ENCODE measurements at regions not wholly inside any gene's neighbourhood (a gene's known extent, or its start where the extent isn't known, plus 50 kb on each side); places are given as distances from the start of the nearest gene placed in this dataset.
A peak's percentile ranks its signal among the peaks of the same experiment; 100 is the strongest.

DNA sequence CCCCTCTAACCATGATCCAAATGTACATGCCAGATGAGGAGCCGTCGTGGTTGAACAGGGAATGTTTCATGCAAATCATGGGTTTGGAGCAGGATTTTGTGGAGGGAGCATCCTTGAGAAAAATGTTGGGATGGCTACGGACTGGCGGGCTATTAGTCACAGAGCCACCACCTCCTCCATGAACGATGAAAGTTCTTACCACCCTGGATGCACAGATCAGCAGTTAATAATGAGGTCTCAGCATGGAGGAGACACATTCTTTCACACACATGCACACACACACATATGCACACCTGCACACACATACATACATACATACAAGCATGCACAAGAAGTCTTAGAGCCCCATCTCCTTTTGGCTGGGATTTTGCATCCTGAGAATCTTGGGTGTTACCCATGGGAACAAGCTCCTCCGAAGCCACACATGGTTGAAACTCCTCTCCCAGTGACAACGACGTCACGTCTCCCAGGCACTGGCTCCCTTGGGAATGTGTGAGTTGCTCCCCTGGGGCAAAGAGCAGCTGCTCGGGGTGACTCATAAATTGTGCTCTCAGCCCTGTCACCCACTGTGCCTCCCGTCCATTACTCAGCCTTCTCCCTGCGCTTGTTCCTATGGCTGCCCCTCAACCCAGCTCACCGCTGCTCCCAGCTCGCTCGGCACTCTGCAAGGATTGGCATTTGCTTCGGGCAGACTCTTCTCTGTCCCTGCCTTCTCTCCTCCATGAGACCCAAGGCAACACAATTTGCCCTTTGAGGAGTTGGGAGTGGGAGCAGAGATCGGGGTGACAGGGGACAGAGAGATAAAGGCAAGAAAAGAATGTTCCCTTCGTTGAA lies 344.6 kb downstream of the SOX9 start:
- ChIA-PET CTCF (interaction anchor here (0.9 to 1.6 kb wide), 4 partner anchors 9 to 92 kb away, joined by 3 to 6 read pairs (median 4); no protein-coding TSS in a partner anchor), POLR2A (interaction anchor here (0.6 kb wide), 1 partner anchor 345 kb away, joined by 3 read pairs; the partner anchor contains the start of gene SOX9)
- intact Hi-C loops (cut with micrococcal nuclease; ENCODE audit: unreplicated experiment) = loop anchor here (1.0 to 2.0 kb wide), 6 partner anchors 21 to 340 kb away; no protein-coding TSS in a partner anchor
- peak overlapping the region; percentile 85 for H3K4me3 Mint-ChIP-seq (ENCODE audit: unreplicated experiment)
- TSS peak; percentile 78 for BruUV-seq (replicated peaks)
- H3K9me3 Mint-ChIP-seq (ENCODE audit: unreplicated experiment) = no peaks in the 10 kb centered on the region
- DNase-seq = peak; percentile 87 to 94
- no peaks in the 10 kb centered on the region for H3K36me3 ChIP-seq (ENCODE audit: control insufficient read depth, insufficient read depth, low read length)
- no peaks in the 10 kb centered on the region for H3K27me3 ChIP-seq (replicated peaks; ENCODE audit: control insufficient read depth, insufficient read depth, low read length)
- peak overlapping the region; percentile 22 for H3K4me3 ChIP-seq (ENCODE audit: low read depth, low read length)
- H3K27me3 Mint-ChIP-seq (ENCODE audit: insufficient read depth, unreplicated experiment) = no peaks in the 10 kb centered on the region
- H3K4me1 ChIP-seq = peaks cover 51% of the 10 kb centered on the region
- H3K9me3 ChIP-seq = no peaks in the 10 kb centered on the region
- H3K27ac Mint-ChIP-seq (ENCODE audit: unreplicated experiment) = no peak overlapping the region
- H3K36me3 Mint-ChIP-seq (ENCODE audit: insufficient read depth, unreplicated experiment) = peaks cover 10% of the 10 kb centered on the region
- H3K4me1 Mint-ChIP-seq (ENCODE audit: low read depth, unreplicated experiment) = peaks cover 41% of the 10 kb centered on the region
- TF ChIP-seq, protein P1, sequence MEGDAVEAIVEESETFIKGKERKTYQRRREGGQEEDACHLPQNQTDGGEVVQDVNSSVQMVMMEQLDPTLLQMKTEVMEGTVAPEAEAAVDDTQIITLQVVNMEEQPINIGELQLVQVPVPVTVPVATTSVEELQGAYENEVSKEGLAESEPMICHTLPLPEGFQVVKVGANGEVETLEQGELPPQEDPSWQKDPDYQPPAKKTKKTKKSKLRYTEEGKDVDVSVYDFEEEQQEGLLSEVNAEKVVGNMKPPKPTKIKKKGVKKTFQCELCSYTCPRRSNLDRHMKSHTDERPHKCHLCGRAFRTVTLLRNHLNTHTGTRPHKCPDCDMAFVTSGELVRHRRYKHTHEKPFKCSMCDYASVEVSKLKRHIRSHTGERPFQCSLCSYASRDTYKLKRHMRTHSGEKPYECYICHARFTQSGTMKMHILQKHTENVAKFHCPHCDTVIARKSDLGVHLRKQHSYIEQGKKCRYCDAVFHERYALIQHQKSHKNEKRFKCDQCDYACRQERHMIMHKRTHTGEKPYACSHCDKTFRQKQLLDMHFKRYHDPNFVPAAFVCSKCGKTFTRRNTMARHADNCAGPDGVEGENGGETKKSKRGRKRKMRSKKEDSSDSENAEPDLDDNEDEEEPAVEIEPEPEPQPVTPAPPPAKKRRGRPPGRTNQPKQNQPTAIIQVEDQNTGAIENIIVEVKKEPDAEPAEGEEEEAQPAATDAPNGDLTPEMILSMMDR (IDR thresholded peaks at IDR 0.05; ENCODE audit: insufficient read depth in 1 of 2, low read depth in 1 of 2, low read length in 1 of 2, severe bottlenecking in 1 of 2, unreplicated experiment in 1 of 2) = no peak

DNA sequence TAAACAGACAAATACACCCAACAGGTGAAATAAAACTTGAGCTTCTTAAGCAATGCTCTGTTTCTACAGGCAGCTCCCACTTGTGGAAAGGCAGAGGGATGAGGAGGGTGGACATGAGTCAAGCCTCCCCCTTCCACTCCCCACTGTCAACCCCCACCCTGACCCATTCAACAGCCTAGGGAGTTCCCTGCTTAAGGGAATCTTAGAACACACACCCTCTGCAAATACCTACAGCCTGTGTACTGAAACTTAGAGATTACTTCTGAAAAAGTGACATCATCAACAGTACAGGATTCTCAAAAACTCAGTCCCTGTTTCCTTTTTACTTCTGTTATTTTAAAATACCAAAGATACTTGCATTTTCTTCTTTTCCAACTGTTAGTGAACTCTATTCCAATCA lies 345.4 kb downstream of the SOX9 start:
- ChIA-PET CTCF (interaction anchor here (1.5 to 1.6 kb wide), 3 partner anchors 10 to 91 kb away, joined by 4 to 6 read pairs (median 5); no protein-coding TSS in a partner anchor), POLR2A (interaction anchor here (0.9 kb wide), 1 partner anchor 53 kb away, joined by 5 read pairs; no protein-coding TSS in a partner anchor)
- H3K4me1 Mint-ChIP-seq (ENCODE audit: low read depth, unreplicated experiment) = peaks cover 41% of the 10 kb centered on the region
- H3K36me3 Mint-ChIP-seq (ENCODE audit: insufficient read depth, unreplicated experiment) = peaks cover 10% of the 10 kb centered on the region
- Histone ChIP-seq H3K27me3 (replicated peaks; ENCODE audit: control insufficient read depth, insufficient read depth, low read length) (no peaks in the 10 kb centered on the region), H3K4me3 (ENCODE audit: low read depth, low read length) (peak overlapping the region; percentile 22), H3K4me1 (peaks cover 50% of the 10 kb centered on the region), H3K36me3 (ENCODE audit: control insufficient read depth, insufficient read depth, low read length) (no peaks in the 10 kb centered on the region), H3K9me3 (no peaks in the 10 kb centered on the region)
- H3K9me3 Mint-ChIP-seq (ENCODE audit: unreplicated experiment) = no peaks in the 10 kb centered on the region
- H3K27ac Mint-ChIP-seq (ENCODE audit: unreplicated experiment) = no peak overlapping the region
- peak; percentile 72 to 84 for DNase-seq
- peak overlapping the region; percentile 85 for H3K4me3 Mint-ChIP-seq (ENCODE audit: unreplicated experiment)
- no TSS peak for BruUV-seq (replicated peaks)
- no peaks in the 10 kb centered on the region for H3K27me3 Mint-ChIP-seq (ENCODE audit: insufficient read depth, unreplicated experiment)
- TF ChIP-seq, protein P1 (IDR thresholded peaks at IDR 0.05; ENCODE audit: insufficient read depth in 1 of 2, low read depth in 1 of 2, low read length in 1 of 2, severe bottlenecking in 1 of 2, unreplicated experiment in 1 of 2) = peak in 1 of 2 experiments; percentile 19
- intact Hi-C loops (cut with micrococcal nuclease; ENCODE audit: unreplicated experiment) = loop anchor here (1.0 to 2.0 kb wide), 2 partner anchors 53 kb away; no protein-coding TSS in a partner anchor

DNA sequence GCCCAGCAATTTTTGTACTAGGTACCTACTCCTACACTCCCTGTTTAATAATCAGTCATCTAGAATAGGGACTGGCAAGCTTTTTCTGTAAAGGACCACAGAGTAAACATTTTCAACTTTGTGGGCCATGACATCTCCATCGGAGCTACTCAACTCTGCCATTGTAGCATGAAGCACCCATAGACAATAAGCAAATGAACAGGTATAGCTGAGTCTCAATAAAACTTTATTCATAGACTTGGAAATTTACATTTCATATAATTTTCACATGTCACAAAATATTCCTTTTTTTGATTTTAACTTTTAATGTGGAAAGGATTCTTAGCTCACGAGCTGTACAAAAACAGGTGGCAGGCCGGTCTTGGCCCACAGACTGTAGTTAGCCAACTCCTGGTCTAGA lies 345.8 kb downstream of the SOX9 start:
- peak overlapping the region; percentile 85 for H3K4me3 Mint-ChIP-seq (ENCODE audit: unreplicated experiment)
- no peak overlapping the region for H3K27ac Mint-ChIP-seq (ENCODE audit: unreplicated experiment)
- H3K9me3 Mint-ChIP-seq (ENCODE audit: unreplicated experiment) = no peaks in the 10 kb centered on the region

More for the DNA sequence above, 345.8 kb downstream of the SOX9 start:
- intact Hi-C loops (cut with micrococcal nuclease; ENCODE audit: unreplicated experiment) = loop anchor here (1.0 to 2.0 kb wide), 2 partner anchors 53 to 54 kb away; no protein-coding TSS in a partner anchor
- H3K4me1 ChIP-seq = peaks cover 52% of the 10 kb centered on the region
- H3K4me1 Mint-ChIP-seq (ENCODE audit: low read depth, unreplicated experiment) = peaks cover 38% of the 10 kb centered on the region
- H3K36me3 ChIP-seq (ENCODE audit: control insufficient read depth, insufficient read depth, low read length) = no peaks in the 10 kb centered on the region
- no peaks in the 10 kb centered on the region for H3K27me3 ChIP-seq (replicated peaks; ENCODE audit: control insufficient read depth, insufficient read depth, low read length)
- H3K27me3 Mint-ChIP-seq (ENCODE audit: insufficient read depth, unreplicated experiment) = no peaks in the 10 kb centered on the region
- DNase-seq = no peak
- CTCF ChIA-PET = interaction anchor here (1.5 to 1.6 kb wide), 3 partner anchors 11 to 90 kb away, joined by 4 to 6 read pairs (median 5); no protein-coding TSS in a partner anchor
- BruUV-seq (replicated peaks) = no TSS peak
- TF ChIP-seq, protein P1 (IDR thresholded peaks at IDR 0.05; ENCODE audit: insufficient read depth in 1 of 2, low read depth in 1 of 2, low read length in 1 of 2, severe bottlenecking in 1 of 2, unreplicated experiment in 1 of 2) = no peak
- POLR2A ChIA-PET = interaction anchor here (0.9 kb wide), 1 partner anchor 52 kb away, joined by 5 read pairs; no protein-coding TSS in a partner anchor
- H3K4me3 ChIP-seq (ENCODE audit: low read depth, low read length) = no peak overlapping the region
- H3K36me3 Mint-ChIP-seq (ENCODE audit: insufficient read depth, unreplicated experiment) = peaks cover 10% of the 10 kb centered on the region
- no peaks in the 10 kb centered on the region for H3K9me3 ChIP-seq

Measured in Caco-2 (cell line).